HG03469 (cell line): ENCODE measurements at regions not wholly inside any gene's neighbourhood (a gene's known extent, or its start where the extent isn't known, plus 50 kb on each side); places are given as distances from the start of the nearest gene placed in this dataset.
"Not testable (repeated sequence)": the region's sequence is repeated elsewhere in the genome, so short reads cannot be mapped to it uniquely, and the experiment has no call there.

Source experiments
- ATAC-seq: cut with Tn5 transposase; IDR thresholded peaks from one replicate; pipeline ENCODE4 v1.9.1; 2021; ENCODE audit warnings: mild to moderate bottlenecking, moderate library complexity, moderate number of reproducible peaks; ENCODE audit not compliant: unreplicated experiment

DNA sequence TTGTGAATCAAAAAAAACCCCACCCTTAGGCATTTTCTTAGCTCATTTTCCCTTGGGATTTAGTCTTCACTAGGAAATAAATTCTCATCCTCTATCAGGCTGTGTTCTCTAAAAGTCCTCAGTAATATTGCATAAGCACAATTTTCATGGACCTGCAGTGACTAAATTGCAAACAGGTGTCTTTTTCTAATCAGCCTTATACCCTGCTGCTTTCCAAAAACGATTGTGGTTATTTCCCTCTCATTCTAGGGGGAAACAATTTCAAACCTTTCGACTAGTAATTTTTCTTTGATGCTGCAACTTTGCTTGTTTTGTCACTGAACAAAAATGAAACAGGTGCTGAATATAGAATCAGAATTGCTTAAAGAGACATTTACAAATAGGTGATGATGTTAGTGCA, 549.9 kb downstream of the PDHA2 start:
- no peak for ATAC-seq

DNA sequence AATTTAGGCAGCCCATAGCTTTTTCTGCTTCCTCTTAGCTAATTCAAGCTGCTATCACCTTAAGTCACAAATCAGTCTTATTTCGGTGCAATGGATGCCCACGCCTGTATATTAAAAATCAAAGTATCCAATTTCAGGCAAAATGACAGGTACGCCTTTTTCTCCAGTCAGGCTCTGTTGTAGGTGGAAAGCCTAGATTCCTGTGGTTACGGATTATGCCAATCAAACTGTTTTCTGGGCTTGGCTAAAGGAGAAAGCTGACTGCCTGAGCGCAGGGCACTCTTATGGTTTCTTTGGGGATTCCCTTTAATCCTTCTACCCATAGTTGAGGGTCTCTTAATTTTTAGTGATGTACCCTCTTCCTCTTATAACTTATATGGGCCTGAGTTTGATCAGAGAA, 550.5 kb downstream of the PDHA2 start:
- no peak for ATAC-seq

DNA sequence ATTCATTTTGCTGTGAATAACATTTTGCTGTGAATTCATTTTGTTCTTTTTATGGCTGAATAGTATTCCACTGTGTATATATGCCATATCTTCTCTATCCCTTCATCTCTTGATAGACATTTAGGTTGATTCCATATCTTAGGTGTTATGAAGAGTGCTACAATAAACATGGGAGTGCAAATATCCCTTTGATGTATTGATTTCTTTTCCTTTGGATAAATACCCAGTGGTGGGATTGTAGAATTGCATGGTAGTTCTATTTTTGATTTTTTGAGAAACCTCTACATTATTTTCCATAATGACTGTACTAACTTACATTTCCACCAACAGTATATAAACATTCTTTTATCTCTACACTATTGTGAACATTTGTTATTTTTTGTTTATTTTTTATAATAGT, 555.9 kb downstream of the PDHA2 start:
- ATAC-seq = no peak

DNA sequence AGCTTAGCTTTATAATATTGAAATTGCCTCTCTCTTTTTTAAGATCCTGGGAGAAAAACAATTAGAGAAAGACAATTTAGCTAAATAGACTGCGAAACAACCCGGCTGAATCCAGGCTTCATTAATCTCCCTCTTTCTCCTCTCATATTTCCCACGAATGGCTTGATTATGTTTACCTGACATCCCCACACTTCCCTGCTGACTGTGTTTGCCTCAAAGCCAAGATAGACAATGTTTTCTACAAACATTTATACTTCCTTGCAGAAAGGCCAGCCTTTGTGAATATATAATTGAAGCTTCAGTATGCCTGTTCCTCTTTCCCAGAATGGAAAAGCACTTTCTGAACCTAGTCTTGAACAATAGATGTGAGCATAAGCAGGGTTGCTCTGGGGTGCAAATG, 566.8 kb downstream of the PDHA2 start:
- no peak for ATAC-seq

DNA sequence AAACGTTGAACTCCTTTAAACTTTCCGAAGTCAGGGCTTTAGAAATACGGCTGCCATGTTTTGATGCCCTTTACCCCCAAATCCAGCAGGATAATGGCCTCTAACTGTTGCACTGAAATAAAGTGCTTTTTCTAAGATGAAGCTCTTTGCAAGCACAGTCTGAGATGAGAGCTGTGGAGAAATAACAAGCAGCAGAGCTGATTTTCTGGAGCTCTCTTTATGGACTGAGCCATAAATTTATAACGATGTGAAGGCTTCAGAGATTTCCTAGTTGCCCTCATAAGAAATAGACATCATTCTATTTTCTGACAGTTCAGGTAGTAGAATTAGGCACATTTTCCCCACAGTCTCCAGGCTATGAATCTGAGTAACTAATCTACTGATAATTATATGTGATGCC, 567.3 kb downstream of the PDHA2 start:
- no peak for ATAC-seq

DNA sequence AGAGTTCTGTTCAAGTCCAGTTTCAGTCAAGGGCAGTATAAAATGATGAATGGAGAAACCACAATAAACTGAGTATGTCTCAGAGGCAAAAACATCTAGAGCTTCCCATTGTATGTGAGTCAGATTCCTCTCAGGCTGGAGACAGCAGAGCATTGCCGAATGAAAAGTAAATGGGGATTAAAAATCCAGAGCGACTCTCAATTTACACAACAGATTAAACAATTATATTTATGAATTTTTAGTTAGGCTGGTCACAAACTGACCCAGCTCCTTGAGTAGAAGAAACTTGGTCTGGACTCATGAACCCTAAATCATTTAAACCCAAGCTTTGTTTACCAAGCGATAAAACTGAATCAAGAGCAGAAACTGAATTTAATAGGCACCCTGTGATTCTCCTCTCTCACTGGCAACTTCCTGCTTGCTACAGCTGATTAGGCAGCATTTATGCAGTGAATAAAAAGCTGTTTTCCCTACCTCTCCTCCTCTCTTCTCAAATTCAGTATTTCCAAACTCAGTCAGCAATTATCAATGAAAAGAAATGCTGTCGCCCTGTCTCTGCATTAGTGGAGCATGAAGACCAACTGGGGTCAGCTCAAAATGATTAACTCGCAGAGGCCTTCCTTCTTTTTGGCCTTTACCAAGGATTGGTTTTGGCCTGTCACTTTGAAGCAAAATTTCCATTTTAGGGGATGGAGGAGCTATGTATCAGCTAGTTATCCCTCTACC, 568.0 kb downstream of the PDHA2 start:
- no peak for ATAC-seq

DNA sequence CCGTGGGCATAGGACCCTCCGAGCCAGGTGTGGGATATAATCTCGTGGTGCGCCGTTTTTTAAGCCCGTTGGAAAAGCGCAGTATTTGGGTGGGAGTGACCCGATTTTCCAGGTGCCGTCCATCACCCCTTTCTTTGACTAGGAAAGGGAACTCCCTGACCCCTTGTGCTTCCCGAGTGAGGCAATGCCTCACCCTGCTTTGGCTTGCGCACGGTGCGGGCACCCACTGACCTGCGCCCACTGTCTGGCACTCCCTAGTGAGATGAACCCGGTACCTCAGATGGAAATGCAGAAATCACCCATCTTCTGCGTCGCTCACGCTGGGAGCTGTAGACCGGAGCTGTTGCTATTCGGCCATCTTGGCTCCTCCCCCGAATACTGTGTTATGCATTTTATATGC, 575.0 kb downstream of the PDHA2 start:
- ATAC-seq = not testable (repeated sequence)

DNA sequence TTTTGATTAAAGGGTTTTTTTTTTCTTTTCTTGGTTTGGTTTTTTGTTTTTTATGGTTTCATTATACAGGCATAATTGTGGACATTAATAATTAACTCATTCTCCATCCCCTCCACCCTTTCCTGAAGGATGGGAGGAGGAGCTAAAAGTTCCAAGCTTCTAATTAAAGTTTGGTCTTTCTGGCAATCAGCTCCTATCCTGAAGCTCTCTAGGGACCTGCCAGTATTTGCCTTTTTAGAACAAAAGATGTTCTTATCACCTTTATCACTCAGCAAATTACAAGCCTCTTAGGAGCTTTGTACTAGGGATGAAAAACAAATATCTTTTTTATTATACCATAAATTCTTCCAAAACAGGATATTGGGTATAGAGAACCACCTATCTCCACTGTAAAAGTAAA, 589.8 kb downstream of the PDHA2 start:
- no peak for ATAC-seq

DNA sequence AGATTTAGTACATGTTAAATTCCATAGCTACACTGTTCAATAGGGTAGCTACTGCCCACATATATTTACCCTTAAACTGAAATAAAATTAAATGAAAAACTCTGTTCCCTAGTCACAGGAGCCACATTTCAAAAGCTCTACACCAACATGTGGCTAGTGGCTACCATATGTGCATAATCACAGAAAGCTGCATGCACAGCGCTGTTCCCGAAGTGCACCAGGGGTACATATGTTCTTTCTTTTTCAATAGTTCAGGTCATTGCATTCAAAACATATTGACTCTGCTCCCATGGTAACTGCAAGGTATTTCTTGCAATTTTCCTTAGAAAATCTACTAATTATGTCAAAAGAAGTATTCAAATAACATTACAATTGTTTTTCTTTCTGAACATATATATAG, 591.2 kb downstream of the PDHA2 start:
- ATAC-seq = no peak

DNA sequence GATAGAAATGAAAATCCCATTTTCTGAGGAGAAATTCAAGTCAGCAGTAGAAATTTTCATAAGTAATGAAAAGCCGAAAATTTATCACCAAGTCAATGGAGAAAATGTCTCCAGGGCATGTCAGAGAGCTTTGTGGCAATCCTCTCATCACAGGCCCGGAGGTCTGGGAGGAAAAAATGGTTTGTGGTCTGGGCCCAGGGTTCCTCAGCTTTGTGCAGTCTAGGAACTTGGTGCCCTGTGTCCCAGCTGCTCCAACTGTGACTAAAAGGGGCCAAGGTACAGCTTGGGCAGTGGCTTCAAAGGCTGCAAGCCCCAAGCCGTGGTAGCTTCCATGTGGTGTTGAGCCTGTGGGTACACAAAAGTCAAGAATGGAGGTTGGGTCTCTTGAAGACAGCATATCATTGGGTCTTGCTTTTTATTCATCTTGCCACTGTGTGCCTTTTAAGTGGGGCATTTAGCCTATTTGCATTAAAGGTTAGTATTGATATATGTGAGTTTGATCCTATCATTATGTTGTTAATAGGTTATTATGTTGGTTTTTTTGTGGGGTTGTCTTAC, 608.5 kb downstream of the PDHA2 start:
- ATAC-seq = no peak

DNA sequence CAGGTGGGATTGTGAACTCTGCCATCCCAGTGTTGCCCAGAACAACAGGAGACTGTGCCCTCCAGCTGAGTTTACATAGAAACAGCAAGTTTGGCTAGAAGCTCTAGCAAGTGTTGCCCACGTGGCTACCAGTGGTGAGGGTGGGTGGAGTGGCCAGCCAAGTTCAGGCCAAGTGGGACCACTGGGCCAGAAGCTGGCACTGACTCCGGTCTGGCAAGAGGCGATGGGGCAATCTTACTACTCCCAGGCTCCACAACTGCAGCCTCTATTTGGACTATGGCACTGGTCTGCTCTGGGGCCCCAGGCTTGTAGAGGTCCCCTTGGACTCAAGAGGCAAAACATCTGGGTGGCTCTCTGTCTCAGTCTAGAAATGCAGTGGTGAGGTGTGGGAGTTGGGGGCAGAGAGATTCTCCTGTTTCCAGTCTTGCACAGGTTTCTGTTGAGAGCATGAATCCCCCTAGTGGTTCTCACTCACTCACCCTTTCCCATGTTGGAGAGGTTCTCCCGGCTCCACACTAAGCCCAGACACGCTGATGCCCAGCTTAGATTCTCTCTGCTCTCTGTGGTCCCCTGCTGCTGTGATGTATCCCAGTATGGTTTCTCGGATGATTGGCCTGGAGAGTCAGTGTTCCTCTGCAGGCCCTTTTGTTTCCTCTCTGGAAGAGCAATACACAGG, 615.3 kb downstream of the PDHA2 start:
- no peak for ATAC-seq

DNA sequence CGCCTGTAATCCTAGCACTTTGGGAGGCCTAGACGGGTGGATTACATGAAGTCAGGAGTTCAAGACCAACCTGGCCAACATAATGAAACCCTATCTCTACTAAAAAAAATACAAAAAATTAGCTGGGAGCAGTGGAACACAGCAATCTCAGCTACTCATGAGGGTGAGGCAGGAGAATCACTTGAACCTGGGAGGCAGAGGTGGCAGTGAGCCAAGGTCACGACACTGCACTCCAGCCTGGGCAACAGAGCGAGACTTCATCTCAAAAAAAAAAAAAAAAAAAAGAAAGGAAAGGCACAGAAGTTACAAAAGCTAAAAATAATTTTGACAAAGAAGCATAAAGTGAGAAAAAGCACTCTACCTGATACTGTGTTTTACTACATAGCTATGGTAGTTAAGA, 618.1 kb downstream of the PDHA2 start:
- not testable (repeated sequence) for ATAC-seq

DNA sequence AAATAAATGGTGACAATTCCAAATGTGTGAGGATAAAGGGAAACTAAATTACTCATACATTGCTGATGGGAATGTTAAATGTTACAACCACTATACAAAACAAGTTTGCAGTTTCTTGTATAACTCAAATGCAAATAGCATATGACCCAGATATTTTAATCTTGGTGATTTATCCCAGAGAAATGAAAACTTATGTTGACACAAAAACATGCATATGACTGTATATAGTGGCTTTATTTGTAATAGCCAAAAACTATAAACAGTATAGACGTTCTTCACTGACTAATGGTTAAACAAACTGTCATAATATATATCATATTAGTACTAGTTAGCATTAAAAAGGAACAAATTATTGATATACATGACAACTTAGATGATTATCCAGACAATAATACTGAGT, 619.2 kb downstream of the PDHA2 start:
- no peak for ATAC-seq

DNA sequence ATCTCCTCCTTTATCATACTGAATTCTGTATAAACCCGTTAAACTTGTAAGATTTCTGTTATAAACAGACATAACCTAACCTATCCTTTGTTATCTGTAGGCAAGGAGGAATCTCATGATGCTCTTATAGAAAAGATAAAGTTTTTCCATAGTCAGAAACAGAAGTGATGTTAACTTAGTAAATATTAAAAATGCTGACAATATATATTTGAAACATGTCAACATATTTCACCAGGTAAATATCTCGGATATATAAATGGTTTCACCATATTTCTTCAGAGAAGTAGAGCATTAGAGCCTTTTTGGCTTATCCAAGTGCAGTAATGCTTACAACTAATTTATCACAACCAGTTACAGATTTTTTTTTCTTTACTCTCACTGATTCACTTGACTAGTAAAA, 625.9 kb downstream of the PDHA2 start:
- ATAC-seq = no peak

DNA sequence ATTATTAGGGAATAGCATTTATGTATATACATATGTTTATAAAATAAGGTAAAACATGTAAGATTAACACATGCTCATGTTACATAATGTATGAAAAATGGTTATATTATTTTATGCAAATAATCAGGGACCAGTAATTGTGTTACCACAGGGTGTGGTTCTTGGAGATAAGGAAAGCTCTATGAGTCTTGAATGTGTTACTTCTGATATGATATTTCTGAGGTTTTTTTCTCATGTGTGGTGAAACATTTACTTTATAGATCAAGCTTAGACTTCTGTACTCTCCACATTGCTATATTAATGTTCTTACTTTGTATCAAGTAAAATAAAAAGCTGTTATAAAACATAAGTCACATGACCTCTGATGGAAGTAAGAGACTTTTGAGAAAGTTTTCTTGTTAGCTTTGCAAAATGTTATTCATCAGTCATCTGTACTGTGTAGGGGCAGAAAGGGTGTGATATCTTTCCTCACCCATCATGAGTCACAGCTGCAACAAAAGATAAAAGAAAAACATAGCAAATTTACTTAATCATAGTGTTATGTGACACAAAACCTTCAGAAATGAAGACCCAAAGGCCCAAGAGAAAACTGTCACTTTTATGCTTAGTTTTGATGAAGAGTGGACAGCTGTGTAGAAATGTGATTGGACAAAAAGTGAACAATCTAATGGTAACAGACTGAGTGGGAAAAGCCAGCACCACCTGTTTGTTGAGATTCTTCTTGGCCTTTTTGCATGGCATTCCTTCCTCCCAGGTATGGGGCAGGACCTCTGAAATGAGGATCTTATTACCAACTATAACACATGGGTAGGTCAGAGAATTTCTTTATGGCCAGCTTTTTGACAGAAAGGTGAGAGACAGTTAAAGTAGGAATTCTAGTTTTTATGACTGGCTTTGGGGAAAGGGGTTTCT, 632.3 kb downstream of the PDHA2 start:
- ATAC-seq = no peak

DNA sequence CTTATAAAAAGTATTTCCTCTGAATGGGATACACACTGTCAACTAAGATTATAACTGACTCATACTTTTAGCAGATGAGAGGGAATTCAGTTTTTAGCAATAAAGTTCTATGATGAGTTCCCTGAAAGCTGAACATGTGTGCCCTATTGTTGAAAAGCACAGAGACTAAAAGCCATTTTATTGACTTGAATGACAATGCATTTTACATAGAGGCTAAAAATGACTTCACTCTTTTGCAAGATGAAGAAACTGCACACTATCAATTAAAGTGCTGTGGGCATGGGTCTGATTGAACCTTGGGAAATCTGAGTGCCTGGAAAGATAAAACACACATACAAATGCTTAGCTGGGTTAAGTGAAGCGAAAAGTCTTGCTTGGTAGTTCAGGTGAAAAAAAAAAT, 633.4 kb downstream of the PDHA2 start:
- ATAC-seq = no peak

DNA sequence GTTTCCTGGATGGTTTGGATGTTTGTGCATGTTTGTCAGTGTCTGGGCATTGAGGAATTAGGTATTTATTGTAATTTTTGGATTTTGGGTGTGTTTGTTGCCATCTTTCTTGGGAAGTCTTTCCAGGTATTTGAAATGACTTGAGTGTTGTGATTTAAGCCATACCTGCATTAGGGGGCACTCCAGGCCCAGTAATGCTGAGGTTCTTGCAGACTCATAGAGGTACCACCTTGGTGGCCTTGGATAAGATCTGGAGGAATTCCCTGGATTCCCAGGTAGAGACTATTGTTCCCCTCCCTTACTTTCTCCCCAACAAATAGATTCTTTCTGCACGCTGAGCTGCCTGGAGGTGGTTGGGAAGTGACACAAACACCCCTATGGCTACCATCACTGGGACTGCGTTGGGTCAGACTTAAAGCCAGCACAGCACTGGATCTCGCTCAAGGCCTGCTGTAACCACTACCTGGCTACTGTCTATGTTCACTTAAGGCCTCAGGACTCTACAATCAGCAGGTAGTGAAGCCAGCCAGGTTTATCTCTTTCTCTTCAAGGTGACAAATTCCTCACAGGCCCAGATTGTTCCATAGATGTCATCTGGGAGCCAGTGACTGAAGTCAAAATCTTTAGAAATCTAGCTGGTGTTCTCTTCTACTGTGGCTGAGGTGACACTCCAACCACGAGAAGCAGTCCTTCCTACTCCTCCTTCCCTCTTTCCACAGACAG, 643.6 kb downstream of the PDHA2 start:
- no peak for ATAC-seq

DNA sequence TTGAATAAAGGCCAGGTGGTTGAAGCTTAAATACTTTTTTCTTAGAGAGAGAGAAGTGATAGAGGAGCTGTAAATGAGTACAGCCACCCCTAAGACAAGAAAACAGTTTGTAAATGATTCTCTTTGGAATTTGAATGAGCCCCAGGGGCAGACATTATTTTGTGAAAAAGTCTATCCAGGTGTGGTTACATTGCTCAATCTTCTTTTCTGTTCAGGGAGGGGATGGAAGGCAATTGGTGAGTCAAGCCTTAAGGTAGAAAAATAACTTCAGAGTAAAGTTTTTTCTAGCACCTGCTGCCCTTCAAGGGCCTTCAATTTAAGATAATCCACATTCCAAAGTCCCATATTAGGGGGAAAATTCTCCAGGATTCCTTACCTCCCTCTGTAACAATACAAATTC, 646.7 kb downstream of the PDHA2 start:
- ATAC-seq = no peak

DNA sequence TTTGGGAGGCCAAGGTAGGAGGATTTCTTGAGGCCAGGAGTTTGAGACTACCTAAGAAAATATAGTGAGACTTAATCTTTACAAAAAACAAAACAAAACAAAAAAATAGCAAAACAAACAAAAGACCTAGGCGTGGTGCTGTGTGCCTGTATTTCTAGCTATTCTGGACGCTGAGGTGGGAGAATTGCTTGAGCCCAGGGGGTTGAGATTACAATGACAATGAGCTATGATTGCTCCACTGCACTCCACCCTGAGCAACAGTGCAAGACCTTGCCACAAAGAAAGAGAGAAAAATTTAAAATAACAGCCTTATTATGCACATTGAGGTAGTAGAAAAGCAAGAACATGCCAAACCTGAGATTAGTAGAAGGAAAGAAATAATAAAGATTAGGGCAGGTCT, 657.7 kb downstream of the PDHA2 start:
- no peak for ATAC-seq

DNA sequence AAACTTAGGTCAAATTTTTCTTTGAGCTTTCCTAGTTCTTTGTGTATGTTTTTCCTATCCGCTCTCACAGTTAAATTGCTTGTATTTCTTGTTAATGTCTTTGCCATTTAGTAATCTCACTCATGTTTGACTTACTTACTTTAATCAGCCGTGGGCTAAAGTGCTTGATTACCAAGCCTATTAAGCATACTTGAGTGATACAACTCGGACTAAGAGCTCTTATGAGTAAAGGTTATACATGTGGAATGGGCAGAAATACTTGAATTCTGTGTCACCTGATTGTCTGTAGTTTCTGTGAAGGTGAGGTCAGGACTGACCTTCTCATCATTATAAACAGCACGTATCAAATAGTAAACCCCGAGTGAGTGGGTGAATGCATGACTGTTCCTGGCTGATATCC, 664.5 kb downstream of the PDHA2 start:
- ATAC-seq = no peak
